H1 (cell line): ENCODE measurements at regions not wholly inside any gene's neighbourhood (a gene's known extent, or its start where the extent isn't known, plus 50 kb on each side); places are given as distances from the start of the nearest gene placed in this dataset.

ENCODE experiments used
- BCL11A ChIP-seq, 2 experiments: IDR thresholded peaks; one replicate each; pipeline ENCODE4 v1.6.1; 2011; ENCODE audit warnings: low read depth in 2 of 2, low read length in 2 of 2, mild to moderate bottlenecking in 2 of 2
- BRCA1 ChIP-seq: IDR thresholded peaks from 2 replicates; pipeline ENCODE4 v1.6.1; 2012; ENCODE audit warnings: low read depth, low read length, improper control_type of control experiment
- CTCF ChIP-seq, 3 experiments: IDR thresholded peaks; 1 replicate in 2 of 3; 2 replicates in 1 of 3; pipeline versions ENCODE4 v1.5.1 to v1.6.1; 2011; ENCODE audit warnings: low read length in 3 of 3, mild to moderate bottlenecking in 3 of 3, inconsistent platforms in 2 of 3, low read depth in 1 of 3, moderate library complexity in 1 of 3; ENCODE audit not compliant: insufficient read depth in 1 of 3; ENCODE audit errors: control extremely low read depth in 1 of 3
- GABPA ChIP-seq: IDR thresholded peaks from 2 replicates; pipeline ENCODE4 v1.6.1; 2011; ENCODE audit warnings: mild to moderate bottlenecking, low read length, moderate library complexity, borderline replicate concordance; ENCODE audit not compliant: insufficient read depth
- KDM5A ChIP-seq: fragments of 200-600 bp; IDR thresholded peaks from 2 replicates; pipeline ENCODE4 v1.7.1; 2012; ENCODE audit warnings: mild to moderate bottlenecking, low read length, inconsistent platforms, mixed read lengths
- NRF1 ChIP-seq: IDR thresholded peaks from 2 replicates; pipeline ENCODE4 v1.6.1; 2011; ENCODE audit warnings: mild to moderate bottlenecking, low read depth, low read length, improper control_type of control experiment
- TAF1 ChIP-seq: IDR thresholded peaks from 2 replicates; pipeline ENCODE4 v1.6.1; 2011; ENCODE audit warnings: mild to moderate bottlenecking, low read depth, low read length

DNA sequence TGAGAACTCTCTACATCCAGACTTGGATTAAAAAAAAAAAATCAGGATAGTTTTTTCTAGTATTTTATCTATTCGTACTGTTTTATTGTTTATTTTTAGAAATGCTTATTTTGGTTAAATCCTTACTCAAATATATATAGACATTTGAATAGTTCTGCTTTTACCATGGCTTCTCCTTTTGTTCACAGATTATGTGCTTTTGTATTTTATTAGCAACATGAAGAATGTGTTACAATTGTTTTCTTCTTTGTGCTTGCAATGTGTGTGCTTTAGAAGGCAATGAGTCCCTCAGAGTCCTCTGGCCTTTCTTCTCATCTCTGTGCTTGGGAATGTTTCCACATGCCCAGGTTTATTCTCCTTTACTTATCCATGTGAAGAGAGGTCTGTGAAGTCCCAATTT is 324.0 kb downstream of the KCNRG start:
- TF ChIP-seq BCL11A (IDR thresholded peaks at IDR 0.05; ENCODE audit: low read depth in 2 of 2, low read length in 2 of 2) = no peak
- TF ChIP-seq BRCA1 = no peak
- no peak for TF ChIP-seq CTCF (IDR thresholded peaks at IDR 0.05; ENCODE audit: control extremely low read depth in 1 of 3, insufficient read depth in 1 of 3, low read depth in 1 of 3, low read length in 3 of 3)
- no peak for TF ChIP-seq TAF1
- TF ChIP-seq GABPA = no peak
- no peak for TF ChIP-seq KDM5A
- no peak for TF ChIP-seq NRF1
